ENCODE measurements at regions not wholly inside any gene's neighbourhood (a gene's known extent, or its start where the extent isn't known, plus 50 kb on each side); places are given as distances from the start of the nearest gene placed in this dataset.

DNA sequence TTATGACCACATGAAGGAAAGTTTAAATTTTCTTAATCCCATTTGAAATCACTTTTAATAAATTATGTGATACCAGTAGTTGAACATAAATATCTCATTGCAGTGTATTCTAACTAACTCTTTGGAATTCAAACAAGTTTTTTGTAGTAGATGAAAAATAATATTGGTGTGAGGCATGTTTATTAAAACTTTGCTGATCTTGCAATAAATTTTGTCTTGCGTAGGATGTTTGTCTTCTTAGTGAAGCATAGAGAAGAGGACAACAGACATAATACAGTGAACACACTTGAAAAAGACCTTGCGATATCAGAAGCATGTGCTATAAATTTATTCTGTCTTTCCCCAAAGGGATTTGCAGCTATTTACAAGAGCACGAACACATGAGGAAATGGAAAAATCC, 140.7 kb downstream of the HTR1B start:
- TF ChIP-seq REXO4 (CRISPR knock-in tag; IDR thresholded peaks at IDR 0.05; ENCODE audit: borderline replicate concordance) (no peak), ZNF274 (CRISPR knock-in tag; IDR thresholded peaks at IDR 0.05) (no peak)
- TF ChIP-seq, protein P1, sequence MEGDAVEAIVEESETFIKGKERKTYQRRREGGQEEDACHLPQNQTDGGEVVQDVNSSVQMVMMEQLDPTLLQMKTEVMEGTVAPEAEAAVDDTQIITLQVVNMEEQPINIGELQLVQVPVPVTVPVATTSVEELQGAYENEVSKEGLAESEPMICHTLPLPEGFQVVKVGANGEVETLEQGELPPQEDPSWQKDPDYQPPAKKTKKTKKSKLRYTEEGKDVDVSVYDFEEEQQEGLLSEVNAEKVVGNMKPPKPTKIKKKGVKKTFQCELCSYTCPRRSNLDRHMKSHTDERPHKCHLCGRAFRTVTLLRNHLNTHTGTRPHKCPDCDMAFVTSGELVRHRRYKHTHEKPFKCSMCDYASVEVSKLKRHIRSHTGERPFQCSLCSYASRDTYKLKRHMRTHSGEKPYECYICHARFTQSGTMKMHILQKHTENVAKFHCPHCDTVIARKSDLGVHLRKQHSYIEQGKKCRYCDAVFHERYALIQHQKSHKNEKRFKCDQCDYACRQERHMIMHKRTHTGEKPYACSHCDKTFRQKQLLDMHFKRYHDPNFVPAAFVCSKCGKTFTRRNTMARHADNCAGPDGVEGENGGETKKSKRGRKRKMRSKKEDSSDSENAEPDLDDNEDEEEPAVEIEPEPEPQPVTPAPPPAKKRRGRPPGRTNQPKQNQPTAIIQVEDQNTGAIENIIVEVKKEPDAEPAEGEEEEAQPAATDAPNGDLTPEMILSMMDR (CRISPR knock-in tag; IDR thresholded peaks at IDR 0.05) = no peak
- TF ChIP-seq, protein P2, sequence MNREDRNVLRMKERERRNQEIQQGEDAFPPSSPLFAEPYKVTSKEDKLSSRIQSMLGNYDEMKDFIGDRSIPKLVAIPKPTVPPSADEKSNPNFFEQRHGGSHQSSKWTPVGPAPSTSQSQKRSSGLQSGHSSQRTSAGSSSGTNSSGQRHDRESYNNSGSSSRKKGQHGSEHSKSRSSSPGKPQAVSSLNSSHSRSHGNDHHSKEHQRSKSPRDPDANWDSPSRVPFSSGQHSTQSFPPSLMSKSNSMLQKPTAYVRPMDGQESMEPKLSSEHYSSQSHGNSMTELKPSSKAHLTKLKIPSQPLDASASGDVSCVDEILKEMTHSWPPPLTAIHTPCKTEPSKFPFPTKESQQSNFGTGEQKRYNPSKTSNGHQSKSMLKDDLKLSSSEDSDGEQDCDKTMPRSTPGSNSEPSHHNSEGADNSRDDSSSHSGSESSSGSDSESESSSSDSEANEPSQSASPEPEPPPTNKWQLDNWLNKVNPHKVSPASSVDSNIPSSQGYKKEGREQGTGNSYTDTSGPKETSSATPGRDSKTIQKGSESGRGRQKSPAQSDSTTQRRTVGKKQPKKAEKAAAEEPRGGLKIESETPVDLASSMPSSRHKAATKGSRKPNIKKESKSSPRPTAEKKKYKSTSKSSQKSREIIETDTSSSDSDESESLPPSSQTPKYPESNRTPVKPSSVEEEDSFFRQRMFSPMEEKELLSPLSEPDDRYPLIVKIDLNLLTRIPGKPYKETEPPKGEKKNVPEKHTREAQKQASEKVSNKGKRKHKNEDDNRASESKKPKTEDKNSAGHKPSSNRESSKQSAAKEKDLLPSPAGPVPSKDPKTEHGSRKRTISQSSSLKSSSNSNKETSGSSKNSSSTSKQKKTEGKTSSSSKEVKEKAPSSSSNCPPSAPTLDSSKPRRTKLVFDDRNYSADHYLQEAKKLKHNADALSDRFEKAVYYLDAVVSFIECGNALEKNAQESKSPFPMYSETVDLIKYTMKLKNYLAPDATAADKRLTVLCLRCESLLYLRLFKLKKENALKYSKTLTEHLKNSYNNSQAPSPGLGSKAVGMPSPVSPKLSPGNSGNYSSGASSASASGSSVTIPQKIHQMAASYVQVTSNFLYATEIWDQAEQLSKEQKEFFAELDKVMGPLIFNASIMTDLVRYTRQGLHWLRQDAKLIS (CRISPR knock-in tag; IDR thresholded peaks at IDR 0.05) = no peak
- TF ChIP-seq, protein P3, sequence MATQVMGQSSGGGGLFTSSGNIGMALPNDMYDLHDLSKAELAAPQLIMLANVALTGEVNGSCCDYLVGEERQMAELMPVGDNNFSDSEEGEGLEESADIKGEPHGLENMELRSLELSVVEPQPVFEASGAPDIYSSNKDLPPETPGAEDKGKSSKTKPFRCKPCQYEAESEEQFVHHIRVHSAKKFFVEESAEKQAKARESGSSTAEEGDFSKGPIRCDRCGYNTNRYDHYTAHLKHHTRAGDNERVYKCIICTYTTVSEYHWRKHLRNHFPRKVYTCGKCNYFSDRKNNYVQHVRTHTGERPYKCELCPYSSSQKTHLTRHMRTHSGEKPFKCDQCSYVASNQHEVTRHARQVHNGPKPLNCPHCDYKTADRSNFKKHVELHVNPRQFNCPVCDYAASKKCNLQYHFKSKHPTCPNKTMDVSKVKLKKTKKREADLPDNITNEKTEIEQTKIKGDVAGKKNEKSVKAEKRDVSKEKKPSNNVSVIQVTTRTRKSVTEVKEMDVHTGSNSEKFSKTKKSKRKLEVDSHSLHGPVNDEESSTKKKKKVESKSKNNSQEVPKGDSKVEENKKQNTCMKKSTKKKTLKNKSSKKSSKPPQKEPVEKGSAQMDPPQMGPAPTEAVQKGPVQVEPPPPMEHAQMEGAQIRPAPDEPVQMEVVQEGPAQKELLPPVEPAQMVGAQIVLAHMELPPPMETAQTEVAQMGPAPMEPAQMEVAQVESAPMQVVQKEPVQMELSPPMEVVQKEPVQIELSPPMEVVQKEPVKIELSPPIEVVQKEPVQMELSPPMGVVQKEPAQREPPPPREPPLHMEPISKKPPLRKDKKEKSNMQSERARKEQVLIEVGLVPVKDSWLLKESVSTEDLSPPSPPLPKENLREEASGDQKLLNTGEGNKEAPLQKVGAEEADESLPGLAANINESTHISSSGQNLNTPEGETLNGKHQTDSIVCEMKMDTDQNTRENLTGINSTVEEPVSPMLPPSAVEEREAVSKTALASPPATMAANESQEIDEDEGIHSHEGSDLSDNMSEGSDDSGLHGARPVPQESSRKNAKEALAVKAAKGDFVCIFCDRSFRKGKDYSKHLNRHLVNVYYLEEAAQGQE (IDR thresholded peaks at IDR 0.05; ENCODE audit: borderline replicate concordance in 1 of 2, low read depth in 1 of 2, low read length in 2 of 2) = no peak

Measured in HepG2 (cell line).